ENCODE measurements at regions not wholly inside any gene's neighbourhood (a gene's known extent, or its start where the extent isn't known, plus 50 kb on each side); places are given as distances from the start of the nearest gene placed in this dataset.

- Histone ChIP-seq H3K36me3 (no peaks in the 10 kb centered on the region), H3K27ac (no peak overlapping the region), H3K9me3 (peaks cover 0 to 24% of the 10 kb centered on the region in 2 donors), H3K27me3 (no peaks in the 10 kb centered on the region), H3K4me1 (no peaks in the 10 kb centered on the region), H3K4me3 (no peak overlapping the region)
- intact Hi-C loops (cut with DNase I; ENCODE audit: low total_unique reads), result no loop called here
- TF ChIP-seq CTCF (IDR thresholded peaks at IDR 0.05), result no peak
- TF ChIP-seq POLR2AphosphoS5 (IDR thresholded peaks at IDR 0.05), result no peak
- TF ChIP-seq EP300 (IDR thresholded peaks at IDR 0.05; ENCODE audit: low read depth), result no peak
- no peak for TF ChIP-seq POLR2A (IDR thresholded peaks at IDR 0.05)
- in situ Hi-C loops (cut with MboI; ENCODE audit: low pct_ligation_motif_present in 1 of 4, low pct_unique_long_range_greater_than_20kb in 1 of 4, low sequenced_read_pairs in 3 of 4), result no loop called here
- no peak for DNase-seq
- WGBS, 2 donors (ENCODE audit: low coverage in 1 of 2), result 95 to 98% methylated on average over 5 to 7 of the region's 7 CpGs
These were observed 136.7 kb downstream of the CRLF2 start for GRCh38 chrX:1075741-1076140.

GRCh38 chrX:1075156-1075555, 137.3 kb downstream of the CRLF2 start:
- Histone ChIP-seq H3K4me3 (no peak overlapping the region), H3K9me3 (peaks cover 0 to 24% of the 10 kb centered on the region in 2 donors), H3K27me3 (no peaks in the 10 kb centered on the region), H3K27ac (no peak overlapping the region), H3K4me1 (no peaks in the 10 kb centered on the region), H3K36me3 (no peaks in the 10 kb centered on the region)
- in situ Hi-C loops (cut with MboI; ENCODE audit: low pct_ligation_motif_present in 1 of 4, low pct_unique_long_range_greater_than_20kb in 1 of 4, low sequenced_read_pairs in 3 of 4), result no loop called here
- 72 to 81% methylated on average over 5 to 7 of the region's 7 CpGs for WGBS, 2 donors (ENCODE audit: low coverage in 1 of 2)
- DNase-seq, result no peak
- intact Hi-C loops (cut with DNase I; ENCODE audit: low total_unique reads), result no loop called here
- TF ChIP-seq POLR2A (IDR thresholded peaks at IDR 0.05) (no peak), EP300 (IDR thresholded peaks at IDR 0.05; ENCODE audit: low read depth) (no peak), CTCF (IDR thresholded peaks at IDR 0.05) (no peak), POLR2AphosphoS5 (IDR thresholded peaks at IDR 0.05) (no peak)

- intact Hi-C loops (cut with DNase I; ENCODE audit: low total_unique reads), result no loop called here
- no peak for DNase-seq
- in situ Hi-C loops (cut with MboI; ENCODE audit: low pct_ligation_motif_present in 1 of 4, low pct_unique_long_range_greater_than_20kb in 1 of 4, low sequenced_read_pairs in 3 of 4), result no loop called here
- TF ChIP-seq POLR2AphosphoS5 (IDR thresholded peaks at IDR 0.05) (no peak), EP300 (IDR thresholded peaks at IDR 0.05; ENCODE audit: low read depth) (no peak), CTCF (IDR thresholded peaks at IDR 0.05) (no peak), POLR2A (IDR thresholded peaks at IDR 0.05) (no peak)
- 47 to 52% methylated on average over 4 to 8 of the region's 8 CpGs for WGBS, 2 donors (ENCODE audit: low coverage in 1 of 2)
- Histone ChIP-seq H3K27me3 (no peaks in the 10 kb centered on the region), H3K27ac (no peak overlapping the region), H3K9me3 (peaks cover 0 to 24% of the 10 kb centered on the region in 2 donors), H3K36me3 (no peaks in the 10 kb centered on the region), H3K4me3 (no peak overlapping the region), H3K4me1 (no peaks in the 10 kb centered on the region)
These were observed 137.7 kb downstream of the CRLF2 start for GRCh38 chrX:1074755-1075154.

DNA sequence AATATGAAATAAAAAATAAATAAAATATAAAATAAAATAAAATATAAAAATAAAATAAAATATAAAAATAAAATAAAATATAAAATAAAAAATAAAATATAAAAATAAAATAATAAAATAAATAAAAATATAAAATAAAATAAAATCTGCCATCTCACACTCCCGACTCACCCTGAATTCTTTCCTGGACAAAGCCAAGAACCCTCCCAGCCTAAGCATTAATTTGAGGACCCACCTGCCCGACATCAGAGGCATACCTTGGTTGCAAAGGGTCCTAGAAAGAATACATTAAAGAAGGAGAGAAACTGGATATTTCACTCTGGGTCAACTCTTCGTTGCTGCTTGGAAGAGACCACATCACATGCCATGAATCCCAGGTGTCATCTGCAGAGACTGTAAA, 138.3 kb downstream of the CRLF2 start:
- in situ Hi-C loops (cut with MboI; ENCODE audit: low pct_ligation_motif_present in 1 of 4, low pct_unique_long_range_greater_than_20kb in 1 of 4, low sequenced_read_pairs in 3 of 4) (no loop called here), intact Hi-C loops (cut with DNase I; ENCODE audit: low total_unique reads) (no loop called here)
- Histone ChIP-seq H3K27ac (no peak overlapping the region), H3K36me3 (no peaks in the 10 kb centered on the region), H3K27me3 (no peaks in the 10 kb centered on the region), H3K4me3 (no peak overlapping the region), H3K4me1 (no peaks in the 10 kb centered on the region), H3K9me3 (peaks cover 0 to 24% of the 10 kb centered on the region in 2 donors)
- WGBS, 2 donors (ENCODE audit: low coverage in 1 of 2), result 88 to 92% methylated on average over 3 of the region's 3 CpGs
- TF ChIP-seq EP300 (IDR thresholded peaks at IDR 0.05; ENCODE audit: low read depth) (no peak), CTCF (IDR thresholded peaks at IDR 0.05) (no peak), POLR2AphosphoS5 (IDR thresholded peaks at IDR 0.05) (no peak), POLR2A (IDR thresholded peaks at IDR 0.05) (no peak)
- no peak for DNase-seq
